Esophagus squamous epithelium (tissue), 4 donors: ENCODE measurements at regions not wholly inside any gene's neighbourhood (a gene's known extent, or its start where the extent isn't known, plus 50 kb on each side); places are given as distances from the start of the nearest gene placed in this dataset.

Experiments
- CTCF ChIP-seq, 6 experiments: fragments of 450-650 bp in 4 of 6; fragments of 200-600 bp in 2 of 6; sonication (generic) in 2 of 6; IDR thresholded peaks; one replicate each; pipeline ENCODE4 v1.5.1; 2016 to 2019; ENCODE audit warnings: antibody characterized with exemption in 6 of 6, mild to moderate bottlenecking in 4 of 6, moderate library complexity in 4 of 6
- POLR2A ChIP-seq, 4 donors: fragments of 450-650 bp; IDR thresholded peaks; one replicate each; pipeline ENCODE4 v1.6.1; 2017; ENCODE audit warnings: antibody characterized with exemption in 4 of 4, mild to moderate bottlenecking in 4 of 4, moderate library complexity in 3 of 4

- TF ChIP-seq CTCF (IDR thresholded peaks at IDR 0.05) (no peak), POLR2A (IDR thresholded peaks at IDR 0.05) (no peak)
Measured at GRCh38 chr4:125423124-125423523, 108.4 kb downstream of the FAT4 start.
